H1 (cell line): ENCODE measurements at regions not wholly inside any gene's neighbourhood (a gene's known extent, or its start where the extent isn't known, plus 50 kb on each side); places are given as distances from the start of the nearest gene placed in this dataset.

Source experiments
- CTCF ChIA-PET: fragments of 300-600 bp; sonication (Branson Sonifier 250); formaldehyde crosslinking; loops from one replicate; lab custom pipeline; 2021; ENCODE audit not compliant: partially characterized antibody; lab: Charles Lee
- POLR2A ChIA-PET: fragments of 300-600 bp; sonication (Branson Sonifier 250); formaldehyde crosslinking; loops from one replicate; lab custom pipeline; 2021; ENCODE audit warnings: inconsistent platforms; ENCODE audit not compliant: partially characterized antibody; lab: Charles Lee
- DNase-seq, 2 experiments: peaks; one replicate each; pipeline versions ENCODE4 v3.0.0 to v3.0.0-alpha.2; 2010 to 2022; ENCODE audit warnings: low spot score in 2 of 2, low read depth in 1 of 2, mixed read lengths in 1 of 2
- FAIRE-seq: peaks from 2 replicates; lab custom pipeline; 2011; peaks lifted over from hg19 to GRCh38; lab: Jason Lieb, UNC
- H2AFZ ChIP-seq: 2 replicates; pipeline ENCODE4 v1.8.1; 2012; ENCODE audit warnings: low read length, inconsistent platforms
- H2AK5ac ChIP-seq: 2 replicates; pipeline ENCODE4 v1.6.1; 2013; ENCODE audit warnings: low read depth, low read length
- H2BK120ac ChIP-seq: replicated peaks from 2 replicates; pipeline ENCODE3; 2013; ENCODE audit warnings: low read depth, low read length, inconsistent platforms
- H2BK12ac ChIP-seq: 2 replicates; pipeline ENCODE4 v1.6.1; 2013; ENCODE audit warnings: low read depth, low read length
- H2BK15ac ChIP-seq: 2 replicates; pipeline ENCODE4 v1.6.1; 2013; ENCODE audit warnings: low read length
- H2BK20ac ChIP-seq: 2 replicates; pipeline ENCODE4 v1.6.1; 2013; ENCODE audit warnings: low read length
- H2BK5ac ChIP-seq: 2 replicates; pipeline ENCODE4 v1.6.1; 2013; ENCODE audit warnings: low read depth, low read length
- H3K14ac ChIP-seq: 2 replicates; pipeline ENCODE4 v1.6.1; 2013; ENCODE audit warnings: inconsistent platforms; ENCODE audit not compliant: insufficient read length
- H3K18ac ChIP-seq: 2 replicates; pipeline ENCODE4 v1.6.1; 2013; ENCODE audit warnings: low read length; ENCODE audit errors: extremely low read depth
- H3K23ac ChIP-seq: 2 replicates; pipeline ENCODE4 v1.6.1; 2013; ENCODE audit warnings: inconsistent platforms; ENCODE audit not compliant: insufficient read length
- H3K23me2 ChIP-seq: 2 replicates; pipeline ENCODE4 v1.6.1; 2013; ENCODE audit warnings: low read depth, low read length
- H3K27ac ChIP-seq: 2 replicates; pipeline ENCODE4 v1.6.1; 2011; ENCODE audit warnings: low read depth, low read length, inconsistent platforms
- H3K27me3 ChIP-seq, 4 experiments: replicated peaks in 1 of 4; 1 replicate in 1 of 4; 2 replicates in 3 of 4; pipeline versions ENCODE4 v1.6.1 to v1.8.1; 2011 to 2013; ENCODE audit warnings: low read length in 3 of 4, mild to moderate bottlenecking in 3 of 4, inconsistent platforms in 2 of 4, mixed read lengths in 2 of 4, moderate library complexity in 1 of 4; ENCODE audit not compliant: control insufficient read depth in 3 of 4, insufficient read depth in 3 of 4; ENCODE audit errors: extremely low read depth in 1 of 4
- H3K36me3 ChIP-seq, 4 experiments: 2 replicates each; pipeline versions ENCODE4 v1.6.1 to v1.8.1; 2011 to 2013; ENCODE audit warnings: mild to moderate bottlenecking in 4 of 4, low read length in 3 of 4, moderate library complexity in 2 of 4, control low read depth in 1 of 4, inconsistent platforms in 1 of 4; ENCODE audit not compliant: insufficient read depth in 4 of 4, control insufficient read depth in 2 of 4
- H3K4ac ChIP-seq: replicated peaks from 2 replicates; pipeline ENCODE3; 2013; ENCODE audit warnings: low read length, low read depth, mixed read lengths, inconsistent platforms; ENCODE audit not compliant: insufficient read length
- H3K4me1 ChIP-seq, 4 experiments: replicated peaks in 1 of 4; 1 replicate in 1 of 4; 2 replicates in 3 of 4; pipeline versions ENCODE4 v1.6.1 to v1.8.1; 2011 to 2013; ENCODE audit warnings: low read length in 3 of 4, inconsistent platforms in 2 of 4, mixed read lengths in 1 of 4; ENCODE audit not compliant: insufficient read depth in 4 of 4, control insufficient read depth in 3 of 4
- H3K4me2 ChIP-seq, 2 experiments: 2 replicates each; pipeline versions ENCODE4 v1.6.1 to v1.8.1; 2011 to 2013; ENCODE audit warnings: low read depth in 2 of 2, low read length in 2 of 2, control low read depth in 1 of 2, inconsistent platforms in 1 of 2, mild to moderate bottlenecking in 1 of 2; ENCODE audit not compliant: insufficient read depth in 1 of 2
- H3K4me3 ChIP-seq, 4 experiments: fragments of 200-600, 300-600 bp in 1 of 4; sonication (generic), shearing (Covaris generic), sonication (Bioruptor Twin) in 1 of 4; 2 replicates each; pipeline versions ENCODE4 v1.5.1 to v1.8.1; 2011 to 2016; ENCODE audit warnings: low read length in 4 of 4, low read depth in 3 of 4, control low read depth in 2 of 4, inconsistent platforms in 2 of 4, mild to moderate bottlenecking in 2 of 4, mixed read lengths in 1 of 4, moderate library complexity in 1 of 4; ENCODE audit not compliant: insufficient read depth in 2 of 4; ENCODE audit errors: extremely low read depth in 1 of 4
- H3K56ac ChIP-seq: replicated peaks from 2 replicates; pipeline ENCODE3; 2013; ENCODE audit warnings: low read depth, mild to moderate bottlenecking, mixed read lengths, low read length, inconsistent platforms; ENCODE audit not compliant: insufficient read length
- H3K79me1 ChIP-seq: 2 replicates; pipeline ENCODE4 v1.6.1; 2013; ENCODE audit warnings: low read depth, low read length, control low read depth
- H3K79me2 ChIP-seq, 2 experiments: 2 replicates each; pipeline versions ENCODE4 v1.6.1 to v1.8.1; 2012 to 2013; ENCODE audit warnings: low read length in 2 of 2, mild to moderate bottlenecking in 2 of 2, inconsistent platforms in 1 of 2; ENCODE audit not compliant: insufficient read depth in 2 of 2, control insufficient read depth in 1 of 2
- H3K9ac ChIP-seq, 4 experiments: replicated peaks in 1 of 4; 1 replicate in 1 of 4; 2 replicates in 3 of 4; pipeline versions ENCODE4 v1.6.1 to v1.8.1; 2011 to 2013; ENCODE audit warnings: low read depth in 3 of 4, low read length in 3 of 4, control low read depth in 2 of 4, mild to moderate bottlenecking in 2 of 4, moderate library complexity in 2 of 4, inconsistent platforms in 1 of 4; ENCODE audit errors: extremely low read depth in 1 of 4
- H3K9me3 ChIP-seq, 2 experiments: 2 replicates each; pipeline versions ENCODE4 v1.6.1 to v1.8.1; 2012 to 2013; ENCODE audit warnings: mild to moderate bottlenecking in 2 of 2, moderate library complexity in 2 of 2, control low read depth in 1 of 2, inconsistent platforms in 1 of 2, low read depth in 1 of 2, low read length in 1 of 2, mixed read lengths in 1 of 2; ENCODE audit not compliant: insufficient read depth in 2 of 2
- H4K20me1 ChIP-seq, 2 experiments: replicated peaks in 1 of 2; 2 replicates each; pipeline versions ENCODE3 to v1.8.1; 2011 to 2013; ENCODE audit warnings: inconsistent platforms in 2 of 2, low read length in 2 of 2, mild to moderate bottlenecking in 1 of 2; ENCODE audit not compliant: insufficient read depth in 2 of 2, control insufficient read depth in 1 of 2
- H4K5ac ChIP-seq: 2 replicates; pipeline ENCODE4 v1.6.1; 2013; ENCODE audit warnings: low read length, low read depth, mixed read lengths, inconsistent platforms; ENCODE audit not compliant: insufficient read length
- H4K8ac ChIP-seq: 2 replicates; pipeline ENCODE4 v1.8.0; 2013; ENCODE audit warnings: mild to moderate bottlenecking, moderate library complexity, low read length, inconsistent platforms; ENCODE audit not compliant: insufficient read depth; ENCODE audit errors: extremely low read depth
- H4K91ac ChIP-seq: replicated peaks from 2 replicates; pipeline ENCODE3; 2013; ENCODE audit warnings: low read length, mixed read lengths, inconsistent platforms; ENCODE audit not compliant: insufficient read length
- EZH2 ChIP-seq: fragments of 200-600 bp; sonication (generic); IDR thresholded peaks from 2 replicates; pipeline ENCODE4 v1.7.1; 2012; ENCODE audit warnings: low read depth, mild to moderate bottlenecking, moderate library complexity, low read length, inconsistent platforms; ENCODE audit not compliant: severe bottlenecking
- KDM4A ChIP-seq: IDR thresholded peaks from one replicate; pipeline ENCODE4 v1.7.1; 2012; ENCODE audit warnings: low read depth, mild to moderate bottlenecking, moderate library complexity, low read length, inconsistent platforms; ENCODE audit not compliant: severe bottlenecking
- NRF1 ChIP-seq: IDR thresholded peaks from 2 replicates; pipeline ENCODE4 v1.6.1; 2011; ENCODE audit warnings: mild to moderate bottlenecking, low read depth, low read length, improper control_type of control experiment
- POLR2AphosphoS5 ChIP-seq: IDR thresholded peaks from 2 replicates; pipeline ENCODE4 v1.6.1; 2011; ENCODE audit warnings: low read depth, low read length
- RNF2 ChIP-seq: fragments of 200-900, 300-1000 bp; sonication (generic); IDR thresholded peaks from 2 replicates; pipeline ENCODE4 v1.7.1; 2016; ENCODE audit warnings: borderline replicate concordance, low read depth, mild to moderate bottlenecking, antibody characterized with exemption, low read length; ENCODE audit not compliant: poor library complexity, severe bottlenecking; ENCODE audit errors: missing control alignments
- SIX5 ChIP-seq: IDR thresholded peaks from 2 replicates; pipeline ENCODE4 v1.6.1; 2011; ENCODE audit warnings: mild to moderate bottlenecking, low read depth, low read length
- TAF7 ChIP-seq: optimal IDR thresholded peaks from 2 replicates; pipeline ENCODE3; 2011; ENCODE audit warnings: low read depth, mild to moderate bottlenecking, inconsistent platforms, low read length, moderate library complexity, borderline replicate concordance
- WGBS, 2 experiments: shearing (Covaris generic) in 1 of 2; methylation state at CpG; one replicate each; pipeline versions ENCODE4 v1.1.6 to v1.1.7; 2013 to 2015; ENCODE audit warnings: low lambda C conversion rate in 2 of 2, mixed read lengths in 2 of 2, inconsistent platforms in 1 of 2, low coverage in 1 of 2, missing lambda C conversion rate in 1 of 2; ENCODE audit not compliant: insufficient replicate concordance in 2 of 2, insufficient coverage in 1 of 2, insufficient read length in 1 of 2; ENCODE audit errors: extremely low coverage in 1 of 2, missing lambda C conversion rate in 1 of 2; 5-methylcytosine and 5-hydroxymethylcytosine counted together
- TF ChIP-seq, protein P1 (sequence below), 3 experiments: IDR thresholded peaks; 1 replicate in 2 of 3; 2 replicates in 1 of 3; pipeline versions ENCODE4 v1.5.1 to v1.6.1; 2011; ENCODE audit warnings: low read length in 3 of 3, mild to moderate bottlenecking in 3 of 3, inconsistent platforms in 2 of 3, low read depth in 1 of 3, moderate library complexity in 1 of 3; ENCODE audit not compliant: insufficient read depth in 1 of 3; ENCODE audit errors: control extremely low read depth in 1 of 3
- TF ChIP-seq, protein P2 (sequence below): IDR thresholded peaks from 2 replicates; pipeline ENCODE4 v1.6.1; 2012; ENCODE audit warnings: inconsistent platforms

DNA sequence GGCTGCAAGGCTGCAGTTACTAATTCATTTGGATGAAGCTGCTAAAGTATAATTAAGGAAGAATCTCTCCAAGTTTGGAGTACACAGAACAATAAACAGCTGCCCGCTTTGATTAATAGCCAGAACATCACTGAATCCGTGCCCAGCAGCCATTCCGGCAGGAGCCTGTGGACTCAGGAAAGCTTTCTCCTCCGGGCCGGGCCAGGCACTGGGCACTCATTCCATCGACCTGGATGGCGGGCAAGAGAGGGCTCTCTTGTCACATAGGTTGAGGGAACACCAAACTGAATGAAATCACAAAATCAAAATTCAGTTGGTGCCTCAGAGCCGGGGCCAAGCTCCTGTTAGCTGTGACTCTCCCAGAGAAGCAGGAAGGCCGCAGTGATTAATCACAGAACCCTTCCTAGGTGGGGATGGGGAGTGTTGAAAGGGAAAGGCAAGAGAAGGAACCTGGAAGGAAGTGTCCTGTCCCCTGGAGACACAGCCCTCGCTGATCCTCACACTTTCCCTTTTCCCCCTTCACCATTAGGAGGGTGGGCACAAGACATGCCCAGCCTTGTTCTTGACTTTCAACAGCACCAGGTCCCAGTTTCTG lies 306.7 kb downstream of the NPHP4 start:
- Histone ChIP-seq H3K23me2 (no peaks in the 10 kb centered on the region), H2BK5ac (no peak overlapping the region), H3K18ac (no peak overlapping the region), H2BK12ac (no peak overlapping the region), H4K5ac (no peak overlapping the region), H2AFZ (no peak overlapping the region), H3K9me3 (no peaks in the 10 kb centered on the region), H2AK5ac (no peak overlapping the region), H3K23ac (no peak overlapping the region), H3K4ac (no peak overlapping the region), H4K91ac (no peak overlapping the region), H3K27ac (no peak overlapping the region), H3K9ac (no peak overlapping the region), H2BK15ac (0 out of 2 replicates have a peak overlapping the region, but pooled peaks have one; percentile 18), H3K4me1 (no peaks in the 10 kb centered on the region; a peak in 1 of 7 replicates), H3K36me3 (no peaks in the 10 kb centered on the region), H4K8ac (no peak overlapping the region), H3K4me2 (no peak overlapping the region), H2BK20ac (no peak overlapping the region), H3K56ac (no peak overlapping the region), H3K14ac (no peak overlapping the region), H3K79me1 (no peaks in the 10 kb centered on the region; the same call in 1 of the 2 replicates), H2BK120ac (no peak overlapping the region), H4K20me1 (no peaks in the 10 kb centered on the region), H3K4me3 (no peak overlapping the region), H3K79me2 (no peaks in the 10 kb centered on the region), H3K27me3 (peaks cover 0 to 2% (median 0%) of the 10 kb centered on the region in 4 experiments; a peak in 1 of 7 replicates)
- WGBS, 2 experiments: 98% methylated on average over 9 of the region's 10 CpGs; no CpG with 5 or more reads in 1 of the 2 experiments
- POLR2A ChIA-PET: no interaction called here
- DNase-seq: no peak
- CTCF ChIA-PET: interaction anchor here (0.7 to 1.6 kb wide), 3 partner anchors 50 to 175 kb away, joined by 3 to 5 read pairs (median 3); no protein-coding TSS in a partner anchor
- FAIRE-seq: no peak
- TF ChIP-seq, protein P1, sequence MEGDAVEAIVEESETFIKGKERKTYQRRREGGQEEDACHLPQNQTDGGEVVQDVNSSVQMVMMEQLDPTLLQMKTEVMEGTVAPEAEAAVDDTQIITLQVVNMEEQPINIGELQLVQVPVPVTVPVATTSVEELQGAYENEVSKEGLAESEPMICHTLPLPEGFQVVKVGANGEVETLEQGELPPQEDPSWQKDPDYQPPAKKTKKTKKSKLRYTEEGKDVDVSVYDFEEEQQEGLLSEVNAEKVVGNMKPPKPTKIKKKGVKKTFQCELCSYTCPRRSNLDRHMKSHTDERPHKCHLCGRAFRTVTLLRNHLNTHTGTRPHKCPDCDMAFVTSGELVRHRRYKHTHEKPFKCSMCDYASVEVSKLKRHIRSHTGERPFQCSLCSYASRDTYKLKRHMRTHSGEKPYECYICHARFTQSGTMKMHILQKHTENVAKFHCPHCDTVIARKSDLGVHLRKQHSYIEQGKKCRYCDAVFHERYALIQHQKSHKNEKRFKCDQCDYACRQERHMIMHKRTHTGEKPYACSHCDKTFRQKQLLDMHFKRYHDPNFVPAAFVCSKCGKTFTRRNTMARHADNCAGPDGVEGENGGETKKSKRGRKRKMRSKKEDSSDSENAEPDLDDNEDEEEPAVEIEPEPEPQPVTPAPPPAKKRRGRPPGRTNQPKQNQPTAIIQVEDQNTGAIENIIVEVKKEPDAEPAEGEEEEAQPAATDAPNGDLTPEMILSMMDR (IDR thresholded peaks at IDR 0.05; ENCODE audit: control extremely low read depth in 1 of 3, insufficient read depth in 1 of 3, low read depth in 1 of 3, low read length in 3 of 3): no peak
- TF ChIP-seq EZH2 (no peak), RNF2 (no peak), NRF1 (no peak), KDM4A (no peak), POLR2AphosphoS5 (no peak), TAF7 (no peak), SIX5 (no peak)
- TF ChIP-seq, protein P2, sequence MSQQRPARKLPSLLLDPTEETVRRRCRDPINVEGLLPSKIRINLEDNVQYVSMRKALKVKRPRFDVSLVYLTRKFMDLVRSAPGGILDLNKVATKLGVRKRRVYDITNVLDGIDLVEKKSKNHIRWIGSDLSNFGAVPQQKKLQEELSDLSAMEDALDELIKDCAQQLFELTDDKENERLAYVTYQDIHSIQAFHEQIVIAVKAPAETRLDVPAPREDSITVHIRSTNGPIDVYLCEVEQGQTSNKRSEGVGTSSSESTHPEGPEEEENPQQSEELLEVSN: no peak
